ENCODE measurements at regions not wholly inside any gene's neighbourhood (a gene's known extent, or its start where the extent isn't known, plus 50 kb on each side); places are given as distances from the start of the nearest gene placed in this dataset.
"Not testable (repeated sequence)": the region's sequence is repeated elsewhere in the genome, so short reads cannot be mapped to it uniquely, and the experiment has no call there.

DNA sequence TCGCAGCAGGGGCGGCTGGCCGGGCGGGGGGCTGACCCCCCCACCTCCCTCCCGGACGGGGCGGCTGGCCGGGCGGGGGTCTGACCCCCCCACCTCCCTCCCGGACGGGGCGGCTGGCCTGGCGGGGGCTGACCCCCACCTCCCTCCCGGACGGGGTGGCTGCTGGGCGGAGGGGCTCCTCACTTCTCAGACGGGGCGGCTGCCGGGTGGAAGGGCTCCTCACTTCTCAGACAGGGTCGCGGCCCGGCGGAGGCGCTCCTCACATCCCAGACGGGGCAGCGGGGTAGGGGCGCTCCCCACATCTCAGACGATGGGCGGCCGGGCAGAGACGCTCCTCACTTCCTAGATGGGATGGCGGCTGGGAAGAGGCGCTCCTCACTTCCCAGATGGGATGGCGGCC, 260.2 kb upstream of the PTCHD4 start:
- DNase-seq = not testable (repeated sequence)

DNA sequence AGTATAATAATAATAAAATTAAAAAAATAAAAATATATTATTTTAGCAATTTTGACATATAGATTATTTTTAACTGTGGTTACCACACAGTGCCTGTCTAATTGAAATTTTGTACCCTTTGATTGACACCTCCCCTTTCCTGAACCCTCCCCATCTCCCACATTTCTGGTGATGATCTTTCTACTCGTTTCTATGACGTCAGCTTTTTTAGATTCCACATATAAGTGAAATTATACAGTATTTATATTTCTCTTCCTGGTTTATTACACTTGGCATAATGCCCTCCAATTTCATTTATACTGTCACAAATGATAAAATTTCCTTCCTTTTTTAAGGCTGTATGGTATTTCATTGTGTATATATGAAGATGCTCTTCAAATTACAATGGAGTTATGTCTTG, 258.1 kb upstream of the PTCHD4 start:
- DNase-seq = no peak

DNA sequence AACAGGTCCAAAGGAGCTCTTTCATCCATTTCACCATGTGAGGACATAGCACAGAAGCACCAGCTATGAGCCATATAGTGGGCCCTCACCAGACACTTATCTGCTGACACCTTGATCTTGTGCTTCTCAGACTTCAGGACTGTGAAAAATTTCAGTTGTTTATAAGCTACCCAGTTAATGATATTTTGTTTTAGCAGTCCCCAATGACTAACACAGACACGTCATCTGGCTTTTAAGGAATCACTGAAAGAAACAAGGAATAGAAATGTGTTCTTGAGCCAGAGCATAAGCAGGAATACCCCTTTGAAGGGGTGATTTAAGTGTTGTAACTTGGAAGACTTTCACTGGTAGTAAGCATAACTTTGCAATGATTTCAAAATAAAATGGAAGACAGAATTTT, 214.7 kb upstream of the PTCHD4 start:
- DNase-seq = no peak

DNA sequence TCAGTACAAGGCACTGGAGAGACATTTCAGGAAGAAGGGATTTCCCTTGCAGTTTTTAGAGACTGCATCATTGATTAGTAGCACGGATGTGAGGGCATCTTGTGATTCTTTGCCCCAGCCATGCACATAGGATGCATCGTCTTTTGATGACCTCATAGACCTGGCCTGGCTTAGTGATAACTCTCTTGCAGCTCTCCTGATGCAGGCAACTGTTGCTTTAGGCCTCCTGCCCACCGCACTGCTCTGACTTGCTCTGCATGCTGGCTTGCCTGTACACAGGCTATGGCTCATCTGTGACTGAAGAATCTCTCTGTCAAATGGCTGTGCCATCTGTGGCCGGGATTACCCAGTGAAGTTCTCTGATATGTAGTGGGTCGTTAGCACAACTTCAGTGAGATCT, 207.7 kb upstream of the PTCHD4 start:
- DNase-seq = no peak

DNA sequence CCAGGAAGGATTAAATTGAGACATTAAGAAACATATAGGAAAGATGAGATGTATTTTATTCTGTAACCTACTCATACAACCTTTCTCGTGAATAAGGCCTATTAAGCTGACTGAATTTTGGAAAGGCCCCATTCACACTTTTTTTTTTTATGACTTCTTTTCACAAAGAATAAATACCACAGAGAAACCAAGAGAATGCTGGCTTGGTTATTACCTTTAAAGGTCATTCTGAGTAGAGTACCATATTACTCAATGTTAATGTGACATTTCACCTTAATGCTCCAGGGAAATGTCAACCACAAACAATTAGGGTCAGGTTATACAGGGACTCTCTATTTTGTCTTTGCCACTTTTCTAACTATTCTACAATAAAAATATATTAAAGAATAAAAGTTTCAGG, 204.9 kb upstream of the PTCHD4 start:
- DNase-seq = no peak

DNA sequence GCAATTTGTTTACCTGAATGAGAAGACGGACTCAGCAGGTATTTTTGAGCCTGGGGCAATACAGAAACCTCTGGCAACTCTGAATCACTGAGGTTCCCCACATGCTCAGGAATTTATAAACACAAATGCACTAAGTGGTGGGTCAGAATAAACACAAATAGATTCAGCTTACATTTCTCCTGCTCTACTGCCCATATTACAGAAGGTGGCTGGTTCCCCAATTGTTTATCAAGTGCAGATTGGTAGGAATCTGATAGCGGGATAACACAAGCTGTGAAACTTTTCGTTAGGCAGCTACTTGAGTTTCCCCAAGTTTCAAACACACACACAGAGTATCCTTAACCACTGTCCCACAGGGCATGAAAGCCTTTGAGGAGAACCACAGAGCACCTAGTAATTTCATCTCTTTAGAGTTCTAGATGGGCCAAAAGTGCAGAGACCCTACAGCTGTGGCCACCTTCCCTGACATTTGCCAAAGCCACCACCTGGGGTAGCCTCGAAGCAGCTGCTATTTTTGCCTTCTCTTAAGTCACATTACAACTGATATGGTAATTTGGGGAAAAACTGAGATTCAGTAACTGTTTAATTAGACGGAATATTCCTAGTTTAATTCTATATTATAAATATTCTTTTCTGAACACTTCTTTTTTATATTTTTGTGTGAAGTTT, 204.2 kb upstream of the PTCHD4 start:
- DNase-seq = no peak

DNA sequence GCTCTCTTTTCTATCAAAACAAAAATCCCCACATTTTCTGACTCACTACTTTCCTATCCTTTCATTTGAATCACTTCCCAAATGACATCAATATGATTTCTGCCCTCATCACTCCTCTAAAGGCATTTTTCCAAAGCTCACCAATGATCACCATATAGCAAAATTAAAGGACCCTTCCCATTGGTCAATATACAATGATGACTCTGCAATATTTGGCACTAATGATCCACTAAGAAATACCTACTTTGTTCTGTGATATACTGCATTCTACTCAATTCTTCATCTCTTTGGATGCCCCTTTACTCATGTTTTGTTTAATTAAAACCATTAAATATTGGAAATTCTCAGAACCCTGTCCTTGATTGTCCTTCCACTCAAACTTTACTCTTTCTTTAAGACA, 200.3 kb upstream of the PTCHD4 start:
- DNase-seq = no peak

DNA sequence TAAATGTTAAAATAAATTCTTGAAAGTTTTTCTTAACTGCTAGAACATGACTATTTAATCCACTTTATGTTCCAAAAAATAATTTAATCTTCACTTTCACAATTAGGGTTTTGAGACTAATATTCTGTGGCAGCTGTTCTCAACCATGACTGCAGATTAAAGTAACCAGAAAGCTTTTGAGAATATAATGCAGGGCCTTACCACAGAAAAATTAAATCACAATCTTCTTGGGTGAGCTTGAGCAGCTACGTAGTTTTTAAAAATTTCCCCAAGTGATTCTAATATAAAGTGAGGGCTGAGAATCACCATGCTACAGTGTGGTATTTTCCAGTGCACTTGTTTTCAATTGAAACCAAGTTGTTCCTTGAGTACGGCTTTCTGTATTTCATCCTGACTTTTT, 196.6 kb upstream of the PTCHD4 start:
- no peak for DNase-seq

DNA sequence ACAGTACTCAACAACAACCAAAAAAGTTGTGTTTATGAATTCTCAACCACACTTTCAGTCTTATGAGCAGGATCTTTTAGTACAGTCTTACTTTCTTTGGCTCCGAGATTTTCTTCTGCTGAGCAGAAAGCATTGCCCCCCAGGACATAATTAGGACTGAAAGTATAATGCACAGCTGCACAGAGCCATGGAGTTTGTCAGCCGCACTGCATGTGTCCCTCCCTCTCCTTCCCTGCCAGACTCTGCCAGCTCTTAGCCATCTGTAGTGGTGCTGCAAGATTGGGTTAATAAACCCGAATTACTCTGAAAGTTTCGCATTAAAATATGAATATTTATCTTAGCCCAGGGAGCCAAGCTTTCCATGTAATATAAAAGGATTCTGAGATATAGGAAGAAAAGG, 179.6 kb upstream of the PTCHD4 start:
- DNase-seq = no peak

DNA sequence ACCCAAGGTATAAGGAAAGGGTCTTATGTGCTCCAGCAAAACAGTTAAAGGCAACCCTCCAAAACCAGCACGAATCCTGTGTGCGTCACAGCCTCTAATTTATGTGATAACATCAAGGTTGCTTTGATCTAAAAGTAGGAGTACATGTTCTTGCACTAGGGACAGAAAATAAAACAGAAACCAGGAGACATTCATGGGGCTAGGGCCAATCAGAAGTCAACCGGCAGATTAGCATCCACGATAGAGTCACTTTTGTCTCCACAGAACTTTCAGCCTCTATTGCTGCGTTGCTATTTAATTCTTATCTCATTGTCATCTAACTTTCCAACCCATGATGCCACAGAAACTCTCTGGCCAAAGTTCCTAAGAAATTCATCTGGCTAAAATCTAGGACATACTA, 178.8 kb upstream of the PTCHD4 start:
- DNase-seq = no peak

DNA sequence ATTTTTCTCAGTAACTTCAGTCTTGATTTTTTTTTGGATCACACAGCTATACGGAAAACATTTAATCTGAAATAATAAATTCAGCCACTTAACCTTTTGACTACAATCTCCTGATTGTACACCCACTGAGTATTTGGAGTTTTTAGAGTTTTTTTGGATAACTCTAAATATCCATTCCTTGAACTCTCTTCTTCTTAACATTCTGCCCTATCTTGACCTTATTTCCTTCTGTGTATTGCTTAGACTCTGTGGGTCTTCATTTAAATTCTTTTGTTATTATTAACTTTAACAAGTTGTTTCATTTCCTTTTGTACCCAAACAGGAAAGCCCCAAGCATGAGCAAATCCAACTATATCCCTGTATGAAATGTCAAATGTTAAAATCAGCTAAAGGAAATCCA, 170.2 kb upstream of the PTCHD4 start:
- DNase-seq = no peak

DNA sequence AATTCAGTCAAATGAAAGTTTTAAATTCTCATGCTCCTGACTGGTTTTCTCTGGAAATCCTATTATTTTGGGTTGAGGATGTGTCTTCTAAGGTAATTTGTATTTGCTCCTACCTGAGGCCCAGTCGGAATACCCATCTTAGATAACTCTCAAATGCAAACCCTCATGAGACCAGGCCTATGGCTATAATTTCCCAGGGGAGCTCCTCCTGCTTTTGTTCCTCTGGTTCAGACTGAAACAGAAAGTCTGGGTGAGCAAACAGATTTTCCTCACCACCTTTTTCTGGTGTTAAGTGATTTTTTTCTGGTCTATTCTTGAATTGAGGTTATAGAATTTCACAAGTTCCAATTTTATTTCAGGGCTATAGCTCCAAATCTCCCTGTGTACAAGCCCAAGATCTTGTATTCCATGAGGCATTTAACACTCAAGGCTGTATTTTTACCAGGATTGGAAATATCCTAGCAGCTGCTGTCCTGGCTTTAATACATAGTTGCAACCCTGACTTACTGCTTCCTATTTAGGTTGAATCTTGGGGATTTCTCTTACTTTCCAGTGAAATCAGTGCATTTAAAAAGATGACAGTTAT, 169.1 kb upstream of the PTCHD4 start:
- DNase-seq = no peak

DNA sequence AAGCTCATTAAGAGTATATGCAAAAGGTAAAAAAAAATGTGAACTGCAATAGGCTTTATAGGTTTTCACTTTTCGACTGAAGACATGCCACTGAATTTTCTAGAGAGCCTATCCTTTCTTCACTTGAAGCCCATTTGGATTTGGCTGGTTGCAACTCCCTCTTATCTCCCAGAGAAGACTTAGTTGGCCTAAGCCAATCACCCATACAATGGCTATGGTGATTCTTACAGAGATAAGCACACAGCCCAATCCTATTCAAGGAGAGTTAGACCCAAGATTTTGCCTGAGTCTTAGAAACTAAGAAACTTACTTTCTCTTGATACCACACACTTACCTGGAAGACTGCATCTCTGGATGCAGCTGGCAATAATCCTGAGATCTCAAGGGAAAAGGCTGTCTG, 167.3 kb upstream of the PTCHD4 start:
- no peak for DNase-seq

DNA sequence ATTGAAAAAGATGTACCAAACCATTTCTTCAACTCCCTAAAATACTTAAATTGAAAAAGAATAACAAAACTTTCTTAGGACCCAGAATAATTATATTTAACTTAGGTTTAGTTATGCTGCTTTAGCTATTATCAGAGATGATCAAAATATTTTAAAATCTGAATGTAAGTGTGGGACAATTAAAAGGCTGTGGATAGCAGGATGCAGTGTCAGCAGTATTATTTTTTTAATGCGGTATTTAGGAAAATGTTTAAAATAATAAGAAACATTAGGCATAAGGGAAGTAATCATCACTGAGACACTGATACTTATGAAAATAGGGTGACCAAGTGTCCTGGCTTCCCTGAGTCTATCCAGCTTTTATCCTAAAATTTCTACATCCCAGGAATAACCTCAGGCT, 161.5 kb upstream of the PTCHD4 start:
- no peak for DNase-seq

DNA sequence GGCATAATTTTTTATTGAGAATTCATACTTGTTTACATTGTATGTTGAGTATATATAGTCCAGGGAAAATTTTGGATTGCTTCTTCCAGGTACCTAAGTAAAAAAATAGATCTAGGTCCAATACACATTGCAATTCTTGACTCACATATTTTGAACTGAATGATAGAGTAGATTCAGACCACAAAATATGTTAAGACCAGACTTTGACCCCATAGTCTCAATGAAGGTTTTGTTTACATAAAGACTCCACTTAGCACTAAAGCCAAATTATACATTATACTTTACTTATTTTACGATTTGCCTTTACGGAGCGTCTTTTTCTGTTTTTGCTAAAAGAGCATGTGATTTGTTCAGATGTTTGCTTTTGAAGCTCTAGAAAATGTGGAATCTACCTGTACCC, 144.1 kb upstream of the PTCHD4 start:
- no peak for DNase-seq

DNA sequence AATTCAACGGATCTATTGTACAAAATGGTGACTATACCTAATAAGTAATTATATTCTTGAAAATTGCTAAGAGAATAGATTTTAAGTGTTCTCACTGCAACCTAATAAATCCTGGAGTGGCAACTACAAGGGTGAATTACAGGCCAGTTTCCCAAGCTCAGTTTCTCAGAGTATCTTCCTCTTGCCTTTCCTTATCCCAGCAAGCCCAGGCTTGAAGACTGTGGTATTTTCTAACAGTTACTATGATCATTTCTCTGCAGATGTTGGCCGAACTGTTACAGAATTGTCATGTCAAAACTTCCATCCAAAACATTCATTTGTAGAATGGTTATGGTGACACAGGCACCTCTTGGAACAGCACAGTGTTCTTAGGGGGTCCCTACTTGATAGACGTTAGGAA, 138.1 kb upstream of the PTCHD4 start:
- no peak for DNase-seq

DNA sequence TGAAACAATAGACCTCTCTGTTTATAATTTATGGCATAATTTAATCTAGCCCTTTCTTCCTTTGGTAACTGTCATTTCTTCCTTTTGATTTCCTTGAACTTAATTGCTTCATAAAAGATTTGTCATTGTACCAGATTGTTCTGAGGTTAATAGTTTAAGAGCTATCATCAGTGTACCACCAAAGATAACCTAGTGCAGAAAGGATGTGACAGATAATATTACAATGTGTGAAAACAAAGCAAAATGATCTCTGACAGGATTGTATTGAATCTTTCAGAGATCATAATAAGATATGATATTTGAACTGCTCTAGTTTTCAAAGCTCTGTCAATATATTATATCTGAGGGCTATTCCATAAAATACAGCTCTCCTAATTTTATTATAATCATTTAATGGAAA, 132.1 kb upstream of the PTCHD4 start:
- no peak for DNase-seq

DNA sequence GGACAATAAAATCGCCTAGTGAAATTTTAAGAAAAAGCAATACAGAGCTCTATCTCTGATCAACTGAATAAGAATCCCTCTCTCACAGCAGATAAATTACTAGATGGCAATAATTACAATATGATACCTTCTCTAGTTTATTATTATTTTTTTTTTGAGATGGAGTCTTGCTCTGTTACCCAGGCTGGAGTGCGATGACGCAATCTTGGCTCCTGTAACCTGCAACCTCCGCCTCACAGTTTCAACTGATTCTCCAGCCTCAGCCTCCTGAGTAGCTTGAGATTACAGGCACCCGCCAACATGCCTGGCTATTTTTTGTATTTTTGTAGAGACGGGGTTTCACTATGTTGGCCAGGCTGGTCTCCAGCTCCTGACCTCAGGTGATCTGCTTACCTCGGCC, 129.3 kb upstream of the PTCHD4 start:
- no peak for DNase-seq

DNA sequence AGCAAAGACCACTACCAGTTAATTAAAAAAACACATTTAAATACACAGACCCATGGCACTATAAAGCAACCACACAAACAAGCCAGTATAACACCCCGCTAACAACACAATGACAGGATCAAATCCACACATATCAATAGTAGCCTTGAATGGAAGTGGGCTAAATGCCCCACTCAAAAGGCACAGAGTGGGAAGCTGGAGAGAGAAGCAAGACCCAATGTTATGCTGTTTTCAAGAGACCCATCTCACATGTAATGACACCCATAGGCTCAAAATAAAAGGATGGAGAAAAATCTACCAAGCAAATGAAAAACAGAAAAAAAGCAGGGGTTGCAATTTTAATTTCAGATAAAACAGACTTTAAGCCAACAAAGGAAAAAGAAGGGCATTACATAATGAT, 125.4 kb upstream of the PTCHD4 start:
- DNase-seq = no peak

DNA sequence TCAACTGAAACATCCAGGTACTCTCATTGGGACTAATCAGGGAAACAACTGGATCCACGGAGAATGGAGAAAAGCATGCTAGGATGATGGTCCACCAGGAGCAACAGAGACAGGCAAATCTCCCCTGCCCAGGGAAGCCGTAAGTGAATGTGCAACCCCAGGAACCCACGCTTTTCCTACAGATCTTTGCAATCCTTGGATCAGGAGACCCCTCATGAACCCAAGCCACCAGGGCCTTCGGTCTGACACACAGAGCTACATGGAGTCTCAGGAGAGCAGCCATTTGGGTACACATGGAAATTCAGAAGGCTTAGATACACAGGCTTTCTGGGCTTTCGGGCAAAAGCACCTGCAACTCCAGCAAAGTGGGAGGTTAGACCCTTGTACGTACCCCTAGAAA, 122.1 kb upstream of the PTCHD4 start:
- no peak for DNase-seq

DNA sequence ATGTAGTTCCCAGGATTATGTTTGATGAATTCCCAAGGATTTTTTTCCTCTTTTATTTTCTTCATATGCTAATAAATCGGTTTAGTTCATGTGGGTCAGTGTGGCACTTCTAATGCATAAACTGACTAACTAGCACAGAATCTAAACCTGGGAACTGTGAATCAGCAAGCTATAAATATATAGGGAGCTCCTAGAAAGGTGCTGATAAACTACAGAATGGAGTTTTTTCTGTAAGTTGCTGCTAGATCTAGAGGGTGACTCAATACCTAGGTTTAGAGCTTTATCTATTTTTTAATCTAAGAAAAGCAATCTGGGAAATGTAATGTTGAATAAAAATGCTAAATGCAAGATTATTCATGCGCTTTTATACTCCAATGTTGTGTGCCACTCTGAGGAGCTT, 118.8 kb upstream of the PTCHD4 start:
- no peak for DNase-seq

DNA sequence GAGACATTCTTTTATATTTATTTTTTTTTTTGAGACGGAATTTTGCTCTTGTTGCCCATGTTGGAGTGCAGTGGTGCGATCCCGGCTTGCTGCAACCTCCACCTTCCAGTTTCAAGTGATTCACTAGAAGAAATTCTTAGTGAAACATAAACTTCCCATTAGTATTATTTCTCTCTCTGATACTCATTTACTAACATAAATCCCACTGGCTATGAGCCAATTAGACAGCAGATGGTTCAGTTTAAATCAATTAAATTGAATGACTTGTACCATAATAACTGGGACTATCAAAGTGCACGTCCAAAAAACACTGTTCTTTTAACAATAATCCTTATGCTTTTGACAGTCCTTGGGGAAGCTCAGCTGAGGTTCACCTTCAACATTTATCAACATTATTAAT, 111.2 kb upstream of the PTCHD4 start:
- DNase-seq = no peak

DNA sequence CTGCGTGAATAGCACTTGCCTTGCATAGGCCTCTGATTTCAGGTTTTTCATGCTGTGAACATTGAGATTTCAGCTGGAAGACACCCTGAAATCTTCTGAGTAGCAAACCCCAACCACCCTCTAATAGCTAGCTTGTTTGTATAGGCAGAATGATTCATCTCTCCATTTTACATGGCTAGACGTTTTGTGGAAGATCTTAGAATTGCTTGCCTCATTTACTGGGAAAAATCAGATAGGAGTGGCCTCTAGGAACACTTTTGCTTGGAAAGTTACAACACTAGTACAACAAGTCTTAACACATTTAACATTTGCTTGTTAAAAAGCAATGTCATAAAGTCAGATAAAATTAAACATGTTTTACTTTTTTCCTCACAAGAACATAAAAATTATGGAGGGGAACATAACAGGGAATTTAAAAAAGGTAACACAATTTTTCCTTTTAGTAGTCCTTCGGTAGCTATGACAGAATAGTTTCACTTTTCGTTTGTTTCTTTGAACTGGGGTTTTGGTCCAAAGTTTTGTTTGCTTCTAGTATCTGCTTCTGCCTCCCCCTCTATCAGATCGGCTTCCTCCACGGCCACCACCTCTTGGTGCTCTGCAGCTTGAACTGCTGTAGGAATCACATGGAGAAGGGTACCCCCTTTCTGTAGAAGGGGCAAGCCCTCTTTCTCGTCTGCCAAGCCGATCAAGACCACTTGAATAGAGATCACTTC, 102.2 kb upstream of the PTCHD4 start:
- no peak for DNase-seq

DNA sequence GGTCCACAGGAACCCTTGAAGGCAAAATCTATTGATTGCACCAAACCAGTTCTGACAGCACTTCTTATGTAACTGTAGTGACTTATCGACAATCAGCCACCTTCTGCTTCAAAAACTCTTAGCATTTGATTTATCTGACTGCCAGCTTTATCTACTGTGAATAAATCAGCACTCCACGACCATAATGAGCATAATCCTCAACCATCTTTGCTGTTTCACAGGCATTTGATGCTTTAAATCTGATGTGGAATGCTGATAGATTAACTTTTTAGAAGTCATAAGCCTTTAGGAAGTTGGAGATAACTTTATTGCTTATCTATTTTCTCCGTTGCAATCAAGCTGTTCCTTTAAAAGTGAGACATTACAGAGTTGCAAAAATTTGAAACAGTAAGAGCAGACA, 101.5 kb upstream of the PTCHD4 start:
- DNase-seq = no peak

DNA sequence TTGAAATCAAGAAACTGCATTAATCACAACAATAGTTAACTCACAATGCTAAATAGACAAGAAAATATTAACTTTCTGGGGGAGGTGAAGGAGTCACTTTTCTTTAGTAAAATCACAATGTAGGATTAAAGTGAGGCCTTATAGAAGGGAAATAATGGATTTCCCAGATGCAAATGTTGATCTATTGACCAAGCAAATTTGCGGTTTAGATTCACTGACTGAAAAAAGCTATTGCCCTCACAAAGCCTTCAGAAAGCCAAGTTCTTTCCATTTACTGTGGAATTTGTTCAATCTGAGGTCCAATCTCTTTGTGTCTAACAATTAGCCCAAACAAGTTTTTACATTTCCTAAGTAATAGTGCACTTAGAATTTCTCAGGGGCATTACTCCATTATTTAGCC, 95.1 kb upstream of the PTCHD4 start:
- DNase-seq = no peak

Measured in right hindlimb (tissue), 1 donor.